Bronchial epithelial cell (primary cell): ENCODE measurements at regions not wholly inside any gene's neighbourhood (a gene's known extent, or its start where the extent isn't known, plus 50 kb on each side); places are given as distances from the start of the nearest gene placed in this dataset.

Experiments
- DNase-seq: peaks from one replicate; pipeline ENCODE4 v3.0.0-alpha.2; 2010; ENCODE audit warnings: low read depth
- FAIRE-seq: peaks from 2 replicates; lab custom pipeline; 2011; peaks lifted over from hg19 to GRCh38; lab: Jason Lieb, UNC
- H3K27me3 ChIP-seq: 2 replicates; pipeline ENCODE4 v1.5.1; 2011; ENCODE audit warnings: low read length; ENCODE audit not compliant: control insufficient read depth, insufficient read depth
- H3K36me3 ChIP-seq: 2 replicates; pipeline ENCODE4 v1.5.1; 2011; ENCODE audit warnings: low read length; ENCODE audit not compliant: control insufficient read depth, insufficient read depth
- H3K4me3 ChIP-seq: 2 replicates; pipeline ENCODE4 v1.5.1; 2011; ENCODE audit warnings: mild to moderate bottlenecking, low read depth, low read length, control low read depth
- CTCF ChIP-seq: IDR thresholded peaks from 2 replicates; pipeline ENCODE4 v1.5.1; 2011; ENCODE audit warnings: mild to moderate bottlenecking, moderate library complexity, low read length, control low read depth, inconsistent platforms; ENCODE audit not compliant: insufficient read depth, severe bottlenecking

DNA sequence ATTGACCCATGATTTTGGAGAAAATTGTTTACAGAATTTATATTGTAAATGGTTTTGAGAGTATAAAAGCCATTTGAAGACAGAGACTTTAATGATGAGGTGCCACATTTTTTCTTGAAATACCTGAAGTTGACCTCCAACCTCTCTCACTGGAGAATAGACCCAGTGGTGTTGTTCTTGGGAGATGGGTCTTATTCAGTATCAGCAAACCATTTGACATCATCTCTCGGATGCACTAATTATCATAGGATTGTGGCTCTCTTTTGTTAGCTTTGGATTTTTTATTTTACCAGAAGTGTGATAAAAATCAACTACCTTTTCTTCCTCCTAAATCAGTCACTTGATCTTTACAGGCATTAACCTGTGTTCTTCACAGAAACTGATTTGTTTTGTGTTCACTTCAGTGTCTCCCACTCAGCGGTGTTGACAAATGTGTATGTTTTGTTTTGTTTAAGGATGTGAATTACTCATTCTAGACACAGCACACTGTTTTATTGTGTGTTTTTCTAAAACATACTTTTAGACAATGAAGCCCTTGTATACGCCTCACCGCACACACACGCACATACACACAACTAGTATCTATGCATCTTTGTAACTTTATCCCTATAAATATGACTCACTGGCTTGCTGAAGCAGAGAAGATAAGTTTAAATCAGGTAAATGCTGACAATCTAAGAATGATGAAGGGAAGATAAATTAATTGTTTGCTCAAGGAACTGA lies 455.6 kb downstream of the INHBA start:
- TF ChIP-seq CTCF: no peak
- Histone ChIP-seq H3K27me3 (no peaks in the 10 kb centered on the region), H3K4me3 (no peak overlapping the region), H3K36me3 (no peaks in the 10 kb centered on the region)
- DNase-seq (peak; percentile 92), FAIRE-seq (no peak)

GRCh38 chr7:41245916-41246315 lies 457.0 kb downstream of the INHBA start:
- no peak for DNase-seq
- Histone ChIP-seq H3K36me3 (no peaks in the 10 kb centered on the region), H3K27me3 (no peaks in the 10 kb centered on the region), H3K4me3 (no peak overlapping the region)
- no peak for TF ChIP-seq CTCF
- no peak for FAIRE-seq

DNA sequence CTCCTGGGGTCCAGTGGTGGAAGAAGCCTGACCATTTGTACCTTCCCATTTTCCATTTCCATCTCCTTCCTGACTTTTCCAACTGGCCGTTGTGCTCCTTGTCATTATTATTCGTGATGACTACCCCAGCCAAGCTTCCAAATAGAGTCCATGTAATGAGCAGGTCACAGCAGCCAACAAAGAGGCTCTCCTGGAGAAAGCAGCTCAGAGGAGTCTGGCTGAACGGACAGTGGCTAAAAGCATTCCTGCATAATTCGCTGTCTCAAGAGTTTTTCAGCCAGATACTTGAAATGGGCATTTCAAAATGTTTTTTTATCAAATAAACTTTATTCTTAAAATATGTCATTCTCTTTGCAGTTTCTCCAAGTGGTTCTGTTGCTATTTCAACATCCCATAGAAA lies 458.6 kb downstream of the INHBA start:
- no peaks in the 10 kb centered on the region for H3K36me3 ChIP-seq
- FAIRE-seq (no peak), DNase-seq (no peak)
- TF ChIP-seq CTCF: no peak
- no peaks in the 10 kb centered on the region for H3K27me3 ChIP-seq
- no peak overlapping the region for H3K4me3 ChIP-seq

GRCh38 chr7:41241641-41242040 lies 461.2 kb downstream of the INHBA start:
- Histone ChIP-seq H3K27me3 (no peaks in the 10 kb centered on the region), H3K36me3 (no peaks in the 10 kb centered on the region), H3K4me3 (no peak overlapping the region)
- no peak for TF ChIP-seq CTCF
- DNase-seq (no peak), FAIRE-seq (peak; percentile 7)

GRCh38 chr7:41239596-41239995 lies 463.3 kb downstream of the INHBA start:
- FAIRE-seq: no peak
- DNase-seq: no peak
- TF ChIP-seq CTCF: no peak
- H3K36me3 ChIP-seq: no peaks in the 10 kb centered on the region
- no peaks in the 10 kb centered on the region for H3K27me3 ChIP-seq
- H3K4me3 ChIP-seq: no peak overlapping the region

DNA sequence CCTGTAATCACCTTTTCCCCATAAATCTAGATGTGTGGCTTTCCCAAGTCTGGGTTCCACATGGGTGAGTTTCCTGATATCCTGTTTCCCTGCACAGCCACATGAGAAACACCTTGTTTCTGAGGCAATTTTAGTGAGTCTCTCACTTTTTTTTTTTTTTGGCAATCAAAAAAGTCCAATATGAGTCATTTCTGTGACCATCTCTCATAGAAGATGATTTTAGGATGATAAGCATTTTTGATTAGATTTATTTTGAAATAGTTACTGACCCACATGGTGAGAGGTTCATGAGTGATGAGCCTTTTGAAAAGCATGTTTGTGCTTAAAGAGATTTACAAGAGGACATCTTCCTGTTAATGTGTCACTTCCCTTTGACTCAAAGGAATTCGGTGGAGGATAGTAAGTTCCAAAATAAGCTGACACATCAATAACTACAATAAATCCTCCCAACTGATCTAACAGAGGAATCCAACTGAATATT lies 464.0 kb downstream of the INHBA start:
- no peak overlapping the region for H3K4me3 ChIP-seq
- no peaks in the 10 kb centered on the region for H3K27me3 ChIP-seq
- no peaks in the 10 kb centered on the region for H3K36me3 ChIP-seq
- DNase-seq (peak; percentile 76), FAIRE-seq (peak; percentile 66)
- no peak for TF ChIP-seq CTCF
